Epithelial cell of proximal tubule (primary cell): ENCODE measurements at regions not wholly inside any gene's neighbourhood (a gene's known extent, or its start where the extent isn't known, plus 50 kb on each side); places are given as distances from the start of the nearest gene placed in this dataset.
"Not testable (repeated sequence)": the region's sequence is repeated elsewhere in the genome, so short reads cannot be mapped to it uniquely, and the experiment has no call there.

Experiments
- DNase-seq: peaks from one replicate; pipeline ENCODE4 v3.0.0-alpha.2; 2011; ENCODE audit warnings: low read depth
- H3K4me3 ChIP-seq: 2 replicates; pipeline ENCODE4 v1.5.1; 2011; ENCODE audit warnings: low read depth, mild to moderate bottlenecking, low read length
- CTCF ChIP-seq: conservative IDR thresholded peaks from 2 replicates; pipeline ENCODE4 v1.5.1; 2012; ENCODE audit warnings: low read depth, mild to moderate bottlenecking, low read length

GRCh38 chr11:82507288-82507687, 226.4 kb downstream of the FAM181B start:
- no peak for DNase-seq
- H3K4me3 ChIP-seq, result no peak overlapping the region
- TF ChIP-seq CTCF, result no peak

- no peak overlapping the region for H3K4me3 ChIP-seq
- no peak for TF ChIP-seq CTCF
- no peak for DNase-seq
These were observed 228.3 kb downstream of the FAM181B start for GRCh38 chr11:82505379-82505778.

GRCh38 chr11:82501174-82501573, 232.5 kb downstream of the FAM181B start:
- not testable (repeated sequence) for H3K4me3 ChIP-seq, DNase-seq

- no peak overlapping the region for H3K4me3 ChIP-seq
- DNase-seq, result no peak
- TF ChIP-seq CTCF, result peak; percentile 53
These were observed 238.7 kb downstream of the FAM181B start for GRCh38 chr11:82494988-82495432.

- no peak for TF ChIP-seq CTCF
- no peak for DNase-seq
- H3K4me3 ChIP-seq, result no peak overlapping the region
These were observed 258.8 kb downstream of the FAM181B start for GRCh38 chr11:82474876-82475275.

- no peak for DNase-seq
- no peak for TF ChIP-seq CTCF
- H3K4me3 ChIP-seq, result no peak overlapping the region
These were observed 268.2 kb downstream of the FAM181B start for GRCh38 chr11:82465481-82465880.

GRCh38 chr11:82462608-82463242, 270.9 kb downstream of the FAM181B start:
- no peak overlapping the region for H3K4me3 ChIP-seq

More at GRCh38 chr11:82462608-82463242, 270.9 kb downstream of the FAM181B start:
- no peak for DNase-seq
- TF ChIP-seq CTCF, result no peak
